Vagina (tissue), 2 donors: ENCODE measurements at regions not wholly inside any gene's neighbourhood (a gene's known extent, or its start where the extent isn't known, plus 50 kb on each side); places are given as distances from the start of the nearest gene placed in this dataset.

Experiments
- POLR2AphosphoS5 ChIP-seq, 2 donors: sonication (generic); formaldehyde crosslinking; IDR thresholded peaks; one replicate each; pipeline ENCODE4 v1.9.0; 2017; ENCODE audit warnings: antibody characterized with exemption in 2 of 2, mild to moderate bottlenecking in 2 of 2, low read depth in 1 of 2; ENCODE audit not compliant: insufficient read depth in 1 of 2
- TF ChIP-seq, protein P1 (sequence below), 3 experiments: fragments of 450-650 bp in 2 of 3; fragments of 200-600 bp in 1 of 3; sonication (generic) in 1 of 3; IDR thresholded peaks; one replicate each; pipeline ENCODE4 v1.5.1; 2017 to 2019; ENCODE audit warnings: antibody characterized with exemption in 3 of 3, mild to moderate bottlenecking in 2 of 3, moderate library complexity in 2 of 3

DNA sequence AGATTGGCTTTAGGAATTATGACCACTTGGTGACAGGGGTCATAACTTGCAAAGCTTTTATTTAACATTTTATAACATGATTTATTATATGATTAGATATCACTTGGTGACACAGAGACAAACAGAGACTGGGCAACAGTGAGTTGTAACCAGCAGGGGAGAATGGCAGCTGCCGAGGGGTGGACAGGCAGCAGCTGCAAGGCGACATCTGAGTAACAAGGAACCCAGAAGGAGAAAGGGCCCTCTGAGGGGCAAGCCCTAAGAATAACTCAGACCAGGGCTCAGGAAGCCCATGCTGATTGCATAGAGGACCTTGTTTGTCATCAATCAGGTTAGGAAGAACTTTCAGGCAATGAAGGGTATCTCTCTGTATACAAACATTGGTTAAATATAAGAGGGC lies 339.9 kb upstream of the SOX11 start:
- TF ChIP-seq, protein P1, sequence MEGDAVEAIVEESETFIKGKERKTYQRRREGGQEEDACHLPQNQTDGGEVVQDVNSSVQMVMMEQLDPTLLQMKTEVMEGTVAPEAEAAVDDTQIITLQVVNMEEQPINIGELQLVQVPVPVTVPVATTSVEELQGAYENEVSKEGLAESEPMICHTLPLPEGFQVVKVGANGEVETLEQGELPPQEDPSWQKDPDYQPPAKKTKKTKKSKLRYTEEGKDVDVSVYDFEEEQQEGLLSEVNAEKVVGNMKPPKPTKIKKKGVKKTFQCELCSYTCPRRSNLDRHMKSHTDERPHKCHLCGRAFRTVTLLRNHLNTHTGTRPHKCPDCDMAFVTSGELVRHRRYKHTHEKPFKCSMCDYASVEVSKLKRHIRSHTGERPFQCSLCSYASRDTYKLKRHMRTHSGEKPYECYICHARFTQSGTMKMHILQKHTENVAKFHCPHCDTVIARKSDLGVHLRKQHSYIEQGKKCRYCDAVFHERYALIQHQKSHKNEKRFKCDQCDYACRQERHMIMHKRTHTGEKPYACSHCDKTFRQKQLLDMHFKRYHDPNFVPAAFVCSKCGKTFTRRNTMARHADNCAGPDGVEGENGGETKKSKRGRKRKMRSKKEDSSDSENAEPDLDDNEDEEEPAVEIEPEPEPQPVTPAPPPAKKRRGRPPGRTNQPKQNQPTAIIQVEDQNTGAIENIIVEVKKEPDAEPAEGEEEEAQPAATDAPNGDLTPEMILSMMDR (IDR thresholded peaks at IDR 0.05): no peak
- no peak for TF ChIP-seq POLR2AphosphoS5 (IDR thresholded peaks at IDR 0.05; ENCODE audit: insufficient read depth in 1 of 2, low read depth in 1 of 2)
